B cell (primary cell): ENCODE measurements at regions not wholly inside any gene's neighbourhood (a gene's known extent, or its start where the extent isn't known, plus 50 kb on each side); places are given as distances from the start of the nearest gene placed in this dataset.

ENCODE experiments used
- EZH2 ChIP-seq: IDR thresholded peaks from 2 replicates; pipeline ENCODE4 v1.6.1; 2012; ENCODE audit warnings: borderline replicate concordance, low read depth, mild to moderate bottlenecking, moderate library complexity, low read length; ENCODE audit not compliant: insufficient read depth, poor library complexity, severe bottlenecking
- TF ChIP-seq, protein P1 (sequence below): fragments of 200-600 bp; IDR thresholded peaks from one replicate; pipeline ENCODE4 v1.8.0; 2022; ENCODE audit warnings: antibody characterized with exemption, mild to moderate bottlenecking

DNA sequence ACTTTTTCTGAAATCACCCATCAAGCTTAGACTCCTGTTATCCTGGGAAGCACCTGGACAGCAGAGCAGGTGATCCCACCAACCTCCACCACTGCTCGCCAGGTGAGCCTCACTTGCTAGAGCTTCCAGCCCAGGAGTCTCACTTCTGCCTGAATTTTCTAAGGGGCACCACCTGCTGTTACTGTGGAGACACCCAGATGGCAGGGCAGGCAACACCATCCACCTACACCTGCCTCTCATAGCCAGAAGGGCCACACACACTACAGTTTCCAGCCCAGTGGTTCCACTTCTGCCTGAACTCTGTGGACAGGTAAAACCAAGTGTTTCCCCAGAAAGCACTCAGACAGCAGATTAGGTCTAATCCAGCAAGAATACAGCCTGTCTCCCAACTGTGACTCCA, 262.0 kb downstream of the ARAP2 start:
- TF ChIP-seq, protein P1, sequence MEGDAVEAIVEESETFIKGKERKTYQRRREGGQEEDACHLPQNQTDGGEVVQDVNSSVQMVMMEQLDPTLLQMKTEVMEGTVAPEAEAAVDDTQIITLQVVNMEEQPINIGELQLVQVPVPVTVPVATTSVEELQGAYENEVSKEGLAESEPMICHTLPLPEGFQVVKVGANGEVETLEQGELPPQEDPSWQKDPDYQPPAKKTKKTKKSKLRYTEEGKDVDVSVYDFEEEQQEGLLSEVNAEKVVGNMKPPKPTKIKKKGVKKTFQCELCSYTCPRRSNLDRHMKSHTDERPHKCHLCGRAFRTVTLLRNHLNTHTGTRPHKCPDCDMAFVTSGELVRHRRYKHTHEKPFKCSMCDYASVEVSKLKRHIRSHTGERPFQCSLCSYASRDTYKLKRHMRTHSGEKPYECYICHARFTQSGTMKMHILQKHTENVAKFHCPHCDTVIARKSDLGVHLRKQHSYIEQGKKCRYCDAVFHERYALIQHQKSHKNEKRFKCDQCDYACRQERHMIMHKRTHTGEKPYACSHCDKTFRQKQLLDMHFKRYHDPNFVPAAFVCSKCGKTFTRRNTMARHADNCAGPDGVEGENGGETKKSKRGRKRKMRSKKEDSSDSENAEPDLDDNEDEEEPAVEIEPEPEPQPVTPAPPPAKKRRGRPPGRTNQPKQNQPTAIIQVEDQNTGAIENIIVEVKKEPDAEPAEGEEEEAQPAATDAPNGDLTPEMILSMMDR, result no peak
- TF ChIP-seq EZH2, result no peak
